ENCODE measurements at regions not wholly inside any gene's neighbourhood (a gene's known extent, or its start where the extent isn't known, plus 50 kb on each side); places are given as distances from the start of the nearest gene placed in this dataset.

- no peak for TF ChIP-seq CTCF (conservative IDR thresholded peaks at IDR 0.05; ENCODE audit: low read depth, low read length)
- no peak for DNase-seq (ENCODE audit: low read depth)
- no peak overlapping the region for H3K4me3 ChIP-seq (ENCODE audit: low read length)
Observed at GRCh38 chr3:178289544-178290160, 246.6 kb upstream of the KCNMB2 start.

GRCh38 chr3:178291574-178292370 lies 244.5 kb upstream of the KCNMB2 start:
- no peak for TF ChIP-seq CTCF (conservative IDR thresholded peaks at IDR 0.05; ENCODE audit: low read depth, low read length)
- DNase-seq (ENCODE audit: low read depth), result no peak
- no peak overlapping the region for H3K4me3 ChIP-seq (ENCODE audit: low read length)

- no peak for DNase-seq (ENCODE audit: low read depth)
- no peak for TF ChIP-seq CTCF (conservative IDR thresholded peaks at IDR 0.05; ENCODE audit: low read depth, low read length)
- H3K4me3 ChIP-seq (ENCODE audit: low read length), result no peak overlapping the region
Observed at GRCh38 chr3:178295292-178295912, 240.8 kb upstream of the KCNMB2 start.

- H3K4me3 ChIP-seq (ENCODE audit: low read length), result no peak overlapping the region
- DNase-seq (ENCODE audit: low read depth), result no peak
- no peak for TF ChIP-seq CTCF (conservative IDR thresholded peaks at IDR 0.05; ENCODE audit: low read depth, low read length)
Observed at GRCh38 chr3:178297199-178297598, 239.0 kb upstream of the KCNMB2 start.

- no peak overlapping the region for H3K4me3 ChIP-seq (ENCODE audit: low read length)
- DNase-seq (ENCODE audit: low read depth), result no peak
- no peak for TF ChIP-seq CTCF (conservative IDR thresholded peaks at IDR 0.05; ENCODE audit: low read depth, low read length)
Observed at GRCh38 chr3:178297740-178298139, 238.5 kb upstream of the KCNMB2 start.

GRCh38 chr3:178300441-178300959 lies 235.7 kb upstream of the KCNMB2 start:
- no peak for DNase-seq (ENCODE audit: low read depth)
- no peak overlapping the region for H3K4me3 ChIP-seq (ENCODE audit: low read length)
- TF ChIP-seq CTCF (conservative IDR thresholded peaks at IDR 0.05; ENCODE audit: low read depth, low read length), result no peak
